Mucosa of gallbladder (tissue), 1 donor: ENCODE measurements at regions not wholly inside any gene's neighbourhood (a gene's known extent, or its start where the extent isn't known, plus 50 kb on each side); places are given as distances from the start of the nearest gene placed in this dataset.
"Not testable (repeated sequence)": the region's sequence is repeated elsewhere in the genome, so short reads cannot be mapped to it uniquely, and the experiment has no call there.

ENCODE experiments used
- DNase-seq: peaks from one replicate; pipeline ENCODE4 v3.0.0-alpha.2; 2020; ENCODE audit warnings: low spot score
- donor health status: DM: no; HTN: no; CAD: no.

- peak; percentile 38 for DNase-seq
Observed at GRCh38 chr4:57424232-57424897, 314.2 kb upstream of the IGFBP7 start.

- DNase-seq = no peak
Observed at GRCh38 chr4:57418133-57418532, 307.9 kb upstream of the IGFBP7 start.

GRCh38 chr4:57412259-57413054, 302.3 kb upstream of the IGFBP7 start:
- DNase-seq = no peak

GRCh38 chr4:57410331-57411052, 300.3 kb upstream of the IGFBP7 start:
- DNase-seq = no peak

DNA sequence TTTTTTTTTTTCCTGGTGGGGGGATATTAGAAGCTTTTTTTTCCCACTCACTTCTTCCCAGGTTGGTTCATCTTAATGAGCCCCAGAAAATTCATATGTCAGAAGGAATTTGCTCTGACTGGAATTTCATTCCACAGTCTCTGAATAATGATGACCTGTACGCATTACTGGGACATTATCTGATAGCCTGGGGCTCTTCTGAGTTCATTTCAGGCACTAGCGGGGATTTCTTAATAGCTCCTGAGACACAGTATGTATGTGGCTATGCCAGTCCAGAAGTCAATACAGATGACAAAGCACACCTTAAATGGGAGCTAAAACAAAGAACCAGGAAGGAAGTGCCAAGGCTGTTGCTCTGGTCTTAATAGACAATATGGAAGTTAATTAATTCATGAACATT, 295.2 kb upstream of the IGFBP7 start:
- no peak for DNase-seq

DNA sequence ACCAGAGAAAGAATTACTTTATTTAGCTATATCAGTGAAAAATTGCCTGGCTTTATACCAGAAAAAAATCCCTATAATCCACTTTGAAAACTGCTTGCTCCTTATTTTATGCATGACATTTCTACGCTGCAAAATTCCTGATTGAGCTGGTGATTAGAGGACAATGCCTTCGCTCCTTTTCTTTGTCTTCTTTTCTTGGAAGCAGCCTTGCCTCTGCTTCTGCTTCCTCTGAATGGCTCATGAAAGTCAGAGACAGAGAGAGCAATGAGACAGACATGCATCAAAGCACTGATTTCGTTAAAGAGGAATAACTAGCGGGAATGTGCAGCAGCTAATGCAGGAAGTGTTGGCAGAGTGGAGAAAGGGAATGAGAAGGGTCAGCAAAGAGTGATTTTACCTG, 294.3 kb upstream of the IGFBP7 start:
- no peak for DNase-seq

GRCh38 chr4:57403591-57403990, 293.4 kb upstream of the IGFBP7 start:
- DNase-seq = no peak

GRCh38 chr4:57401586-57401985, 291.4 kb upstream of the IGFBP7 start:
- DNase-seq = no peak

- no peak for DNase-seq
Observed at GRCh38 chr4:57378766-57379165, 268.6 kb upstream of the IGFBP7 start.

DNA sequence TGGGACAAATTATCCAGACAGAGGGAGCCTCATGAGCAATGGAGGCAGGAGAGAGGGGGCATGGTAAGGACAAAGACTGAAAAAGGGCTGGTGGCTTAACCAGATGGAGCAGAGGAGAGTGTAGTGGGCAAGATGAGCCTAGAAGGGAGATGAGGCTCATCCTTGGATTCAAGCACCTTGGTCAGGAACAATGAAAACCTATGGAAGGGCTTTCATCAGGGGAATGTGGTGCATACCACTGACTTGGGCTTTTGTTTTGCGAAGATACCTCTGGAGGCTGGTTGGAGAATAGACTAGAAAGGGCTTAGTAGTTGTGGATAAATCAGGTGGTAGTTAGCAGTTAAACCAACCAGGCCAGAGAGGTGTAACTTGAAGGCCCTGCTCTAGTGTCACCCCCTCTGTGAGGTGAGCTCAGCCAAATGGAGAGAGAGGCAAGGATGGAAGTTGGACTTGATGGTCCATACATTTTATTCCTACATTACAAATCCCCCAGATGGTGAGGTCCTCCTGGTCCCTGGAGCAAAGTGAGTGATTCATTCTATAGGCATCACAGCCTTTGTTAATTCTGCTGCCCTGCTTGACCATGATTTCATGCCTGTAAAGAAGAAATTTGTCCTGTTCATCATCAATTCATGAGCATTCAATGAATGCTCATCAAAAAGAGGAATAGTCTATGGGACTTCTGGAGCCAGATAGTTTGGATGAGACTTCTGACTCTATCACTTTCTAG, 264.8 kb upstream of the IGFBP7 start:
- no peak for DNase-seq

- no peak for DNase-seq
Observed at GRCh38 chr4:57373991-57374390, 263.8 kb upstream of the IGFBP7 start.

DNA sequence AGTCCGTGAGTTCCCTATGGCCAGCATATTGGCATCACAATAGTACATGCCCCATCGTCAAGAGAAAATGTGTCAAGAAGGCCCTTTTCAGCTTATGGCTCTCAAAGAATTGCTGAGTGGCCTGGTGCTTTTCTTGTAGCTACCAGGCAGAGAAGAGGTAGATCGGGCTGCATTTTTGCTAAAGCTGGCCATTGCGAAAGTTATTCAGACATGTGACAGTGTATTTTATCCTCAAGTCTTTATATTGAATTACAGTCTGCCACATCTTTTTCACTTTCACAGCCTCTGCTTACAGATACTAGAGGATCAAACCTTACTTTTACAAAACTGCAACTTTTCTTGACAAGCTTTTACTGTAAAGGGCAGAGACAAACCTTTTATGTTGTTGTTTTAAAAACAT, 261.5 kb upstream of the IGFBP7 start:
- DNase-seq = no peak

DNA sequence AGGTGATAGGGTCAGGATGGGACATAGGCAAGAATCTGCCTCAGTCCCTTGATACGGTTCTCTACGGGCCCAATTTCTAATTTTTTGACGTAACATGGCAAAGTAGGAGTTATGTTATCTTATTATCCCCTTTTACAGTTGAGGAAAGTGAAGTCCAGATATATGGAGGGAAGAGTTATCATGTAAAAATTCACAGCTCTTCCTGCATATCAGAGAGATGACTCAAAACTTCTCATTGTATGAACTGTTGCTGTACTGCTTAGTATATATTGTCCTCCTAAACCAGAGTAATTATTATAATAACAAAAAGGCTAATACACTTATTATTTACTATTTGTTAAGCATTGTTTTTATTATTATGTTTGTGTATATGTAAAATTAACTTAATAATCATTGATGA, 260.5 kb upstream of the IGFBP7 start:
- no peak for DNase-seq

- no peak for DNase-seq
Observed at GRCh38 chr4:57369446-57369845, 259.3 kb upstream of the IGFBP7 start.

GRCh38 chr4:57364255-57364654, 254.1 kb upstream of the IGFBP7 start:
- DNase-seq = no peak

- DNase-seq = no peak
Observed at GRCh38 chr4:57363346-57363745, 253.2 kb upstream of the IGFBP7 start.

DNA sequence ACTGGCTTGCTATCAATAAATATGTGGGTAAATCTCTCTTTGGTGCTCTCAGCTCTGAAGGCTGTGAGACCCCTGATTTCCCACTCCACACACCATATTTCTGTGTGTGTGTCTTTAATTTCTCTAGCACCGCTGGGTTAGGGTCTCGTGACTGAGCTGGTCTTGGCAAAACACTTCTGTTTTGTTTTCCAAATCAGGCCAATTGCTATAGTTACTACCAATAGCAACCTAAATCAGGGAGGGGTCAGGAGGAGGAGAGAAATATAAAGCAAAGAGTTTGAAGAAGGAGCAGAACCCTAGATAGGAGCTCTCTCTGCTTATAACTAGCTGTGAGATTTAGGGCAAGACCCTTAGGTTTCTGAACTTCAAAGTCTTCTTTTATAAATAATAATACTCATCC, 250.5 kb upstream of the IGFBP7 start:
- no peak for DNase-seq

GRCh38 chr4:57355101-57355665, 245.0 kb upstream of the IGFBP7 start:
- no peak for DNase-seq

- no peak for DNase-seq
Observed at GRCh38 chr4:57351731-57352130, 241.5 kb upstream of the IGFBP7 start.

DNA sequence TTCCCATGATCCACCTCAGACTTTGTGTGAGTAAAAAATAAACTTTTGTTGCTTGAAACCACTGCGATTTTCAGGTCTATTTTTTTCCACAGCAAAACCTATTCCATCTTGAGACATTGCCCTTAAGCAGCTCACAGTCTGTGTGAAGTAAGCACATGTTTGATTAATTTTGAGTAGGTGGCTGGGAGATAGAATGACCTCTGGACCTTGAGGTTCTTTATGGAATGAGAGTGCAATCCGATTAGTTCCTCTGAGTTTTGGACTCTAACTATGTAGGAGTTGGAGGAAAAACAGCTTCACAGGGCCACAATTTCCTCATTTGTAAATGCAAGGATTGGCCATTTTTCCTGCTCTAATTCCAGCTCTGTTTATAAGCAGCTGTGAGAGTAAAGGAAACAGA, 234.1 kb upstream of the IGFBP7 start:
- DNase-seq = no peak

- no peak for DNase-seq
Observed at GRCh38 chr4:57342411-57342810, 232.2 kb upstream of the IGFBP7 start.

GRCh38 chr4:57338861-57339260, 228.7 kb upstream of the IGFBP7 start:
- not testable (repeated sequence) for DNase-seq
